WTC11 (cell line): ENCODE measurements at regions not wholly inside any gene's neighbourhood (a gene's known extent, or its start where the extent isn't known, plus 50 kb on each side); places are given as distances from the start of the nearest gene placed in this dataset.

Experiments used
- CREB1 ChIP-seq: sonication (generic); formaldehyde crosslinking; IDR thresholded peaks from 2 replicates; pipeline ENCODE4 v1.8.0; 2023; ENCODE audit warnings: mild to moderate bottlenecking, missing genetic modification reagents
- FOXP1 ChIP-seq: sonication (generic); formaldehyde crosslinking; IDR thresholded peaks from 2 replicates; pipeline ENCODE4 v1.8.0; 2022; ENCODE audit warnings: missing genetic modification reagents, mild to moderate bottlenecking, moderate library complexity, borderline replicate concordance
- GABPB1 ChIP-seq: sonication (generic); formaldehyde crosslinking; IDR thresholded peaks from 2 replicates; pipeline ENCODE4 v1.8.1; 2023; ENCODE audit warnings: mild to moderate bottlenecking, missing genetic modification reagents
- NR3C1 ChIP-seq: sonication (generic); formaldehyde crosslinking; conservative IDR thresholded peaks from 2 replicates; pipeline ENCODE4 v1.8.1; 2023; ENCODE audit warnings: low read depth, mild to moderate bottlenecking, missing genetic modification reagents
- RELA ChIP-seq: sonication (generic); formaldehyde crosslinking; IDR thresholded peaks from 2 replicates; pipeline ENCODE4 v1.8.1; 2022; ENCODE audit warnings: missing genetic modification reagents, mild to moderate bottlenecking, borderline replicate concordance
- ZNF232 ChIP-seq: sonication (generic); formaldehyde crosslinking; IDR thresholded peaks from 2 replicates; pipeline ENCODE4 v1.8.0; 2022; ENCODE audit warnings: mild to moderate bottlenecking, missing genetic modification reagents
- ZNF263 ChIP-seq: sonication (generic); formaldehyde crosslinking; IDR thresholded peaks from 2 replicates; pipeline ENCODE4 v1.8.1; 2022; ENCODE audit warnings: low read depth, mild to moderate bottlenecking, moderate library complexity, missing genetic modification reagents
- TF ChIP-seq, protein P1 (sequence below): fragments of 200-600 bp; IDR thresholded peaks from 2 replicates; pipeline ENCODE4 v1.8.0; 2022; ENCODE audit warnings: antibody characterized with exemption
- TF ChIP-seq, protein P2 (sequence below): sonication (generic); formaldehyde crosslinking; IDR thresholded peaks from 2 replicates; pipeline ENCODE4 v1.8.1; 2023; ENCODE audit warnings: mild to moderate bottlenecking, missing genetic modification reagents, moderate library complexity

DNA sequence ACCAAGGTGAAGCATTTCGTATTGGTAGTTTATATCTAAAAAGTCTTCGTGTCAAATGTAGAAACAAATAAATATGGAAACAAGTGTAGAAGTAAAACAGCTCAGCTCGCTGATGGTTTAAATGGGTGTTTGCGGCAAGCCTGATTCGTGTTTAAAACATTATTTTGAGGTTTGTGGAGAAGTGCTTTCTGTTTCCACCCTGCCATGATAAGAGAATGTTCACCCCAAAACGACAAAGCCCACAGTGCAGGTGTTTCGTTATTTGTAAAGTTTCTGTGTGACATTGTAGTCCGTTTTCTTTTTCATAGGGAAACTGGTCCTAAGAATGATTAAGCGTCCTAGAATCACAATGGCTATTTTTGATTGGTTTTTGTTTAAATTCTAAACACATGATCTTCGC is 316.2 kb upstream of the SHH start:
- TF ChIP-seq, protein P1, sequence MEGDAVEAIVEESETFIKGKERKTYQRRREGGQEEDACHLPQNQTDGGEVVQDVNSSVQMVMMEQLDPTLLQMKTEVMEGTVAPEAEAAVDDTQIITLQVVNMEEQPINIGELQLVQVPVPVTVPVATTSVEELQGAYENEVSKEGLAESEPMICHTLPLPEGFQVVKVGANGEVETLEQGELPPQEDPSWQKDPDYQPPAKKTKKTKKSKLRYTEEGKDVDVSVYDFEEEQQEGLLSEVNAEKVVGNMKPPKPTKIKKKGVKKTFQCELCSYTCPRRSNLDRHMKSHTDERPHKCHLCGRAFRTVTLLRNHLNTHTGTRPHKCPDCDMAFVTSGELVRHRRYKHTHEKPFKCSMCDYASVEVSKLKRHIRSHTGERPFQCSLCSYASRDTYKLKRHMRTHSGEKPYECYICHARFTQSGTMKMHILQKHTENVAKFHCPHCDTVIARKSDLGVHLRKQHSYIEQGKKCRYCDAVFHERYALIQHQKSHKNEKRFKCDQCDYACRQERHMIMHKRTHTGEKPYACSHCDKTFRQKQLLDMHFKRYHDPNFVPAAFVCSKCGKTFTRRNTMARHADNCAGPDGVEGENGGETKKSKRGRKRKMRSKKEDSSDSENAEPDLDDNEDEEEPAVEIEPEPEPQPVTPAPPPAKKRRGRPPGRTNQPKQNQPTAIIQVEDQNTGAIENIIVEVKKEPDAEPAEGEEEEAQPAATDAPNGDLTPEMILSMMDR = no peak
- TF ChIP-seq ZNF263 (CRISPR knock-in tag) (no peak), CREB1 (CRISPR knock-in tag) (no peak), GABPB1 (CRISPR knock-in tag) (no peak), ZNF232 (CRISPR knock-in tag) (no peak), FOXP1 (CRISPR knock-in tag) (no peak), NR3C1 (no peak), RELA (CRISPR knock-in tag) (no peak)
- TF ChIP-seq, protein P2, sequence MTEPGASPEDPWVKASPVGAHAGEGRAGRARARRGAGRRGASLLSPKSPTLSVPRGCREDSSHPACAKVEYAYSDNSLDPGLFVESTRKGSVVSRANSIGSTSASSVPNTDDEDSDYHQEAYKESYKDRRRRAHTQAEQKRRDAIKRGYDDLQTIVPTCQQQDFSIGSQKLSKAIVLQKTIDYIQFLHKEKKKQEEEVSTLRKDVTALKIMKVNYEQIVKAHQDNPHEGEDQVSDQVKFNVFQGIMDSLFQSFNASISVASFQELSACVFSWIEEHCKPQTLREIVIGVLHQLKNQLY = no peak
